Glomerular endothelial cell (primary cell): ENCODE measurements at regions not wholly inside any gene's neighbourhood (a gene's known extent, or its start where the extent isn't known, plus 50 kb on each side); places are given as distances from the start of the nearest gene placed in this dataset.

Experiments
- DNase-seq: peaks from one replicate; pipeline ENCODE4 v3.0.0-alpha.2; 2011; ENCODE audit warnings: low read depth, low spot score; ENCODE audit errors: extremely low read depth

DNA sequence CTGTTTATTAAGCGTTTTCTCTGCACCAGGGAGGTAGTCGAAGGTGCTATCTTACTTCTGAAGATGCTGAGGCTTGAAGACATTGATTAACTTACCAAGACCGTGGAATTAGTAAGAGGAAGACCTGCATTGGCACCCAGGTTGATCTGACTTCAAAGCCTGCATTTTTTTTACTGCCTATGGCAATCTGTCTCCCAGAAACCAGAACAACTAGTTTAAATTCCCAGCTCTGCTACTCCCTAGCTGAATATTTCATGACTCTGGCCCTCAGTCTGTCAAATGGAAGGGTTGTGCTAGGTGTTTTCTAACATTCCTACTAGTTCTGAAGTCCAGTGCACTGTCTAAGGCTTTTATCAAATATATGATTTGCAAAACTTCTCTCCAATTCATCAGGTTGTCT lies 52.0 kb upstream of the GRAMD1B start:
- DNase-seq = no peak

DNA sequence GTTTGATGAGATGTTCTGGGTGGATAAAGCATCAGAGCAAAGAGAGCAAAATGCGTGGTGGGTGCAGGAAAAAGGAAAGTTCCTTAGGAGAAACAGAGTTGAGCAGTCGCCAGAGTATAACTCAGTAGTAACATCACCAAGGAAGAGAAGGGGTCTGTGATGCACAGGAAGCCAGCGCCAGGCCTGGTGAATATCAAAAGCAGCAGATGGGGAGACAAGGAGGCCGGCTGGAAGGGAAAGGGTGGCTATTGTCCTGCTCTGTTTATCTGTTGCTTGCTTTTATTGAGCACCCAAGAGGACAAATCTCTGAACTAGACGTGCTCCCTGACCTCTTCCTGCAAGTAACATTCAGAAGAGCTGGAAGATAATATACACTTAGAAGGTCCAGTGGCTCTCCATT lies 52.7 kb upstream of the GRAMD1B start:
- no peak for DNase-seq

DNA sequence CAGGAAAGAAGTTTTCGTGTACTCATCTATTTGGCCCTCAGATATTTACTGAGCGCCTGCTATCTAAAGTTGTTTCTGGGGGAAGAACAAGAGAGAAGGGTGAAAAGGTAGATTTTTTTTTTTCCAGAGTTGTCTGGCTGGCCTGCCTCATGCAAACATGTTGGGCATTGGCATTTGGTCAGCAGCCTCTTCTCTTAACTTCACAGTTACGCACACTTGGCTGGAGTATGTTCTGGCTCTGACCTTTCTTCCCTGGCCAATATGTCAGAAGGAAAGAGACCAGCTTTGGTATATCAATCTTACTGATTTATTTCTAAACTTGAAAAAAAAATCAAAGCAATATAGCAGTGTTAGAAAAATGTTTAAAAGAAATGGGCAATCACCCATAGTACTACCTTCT lies 54.2 kb upstream of the GRAMD1B start:
- no peak for DNase-seq

GRCh38 chr11:123374622-123374968 lies 55.5 kb upstream of the GRAMD1B start:
- no peak for DNase-seq

DNA sequence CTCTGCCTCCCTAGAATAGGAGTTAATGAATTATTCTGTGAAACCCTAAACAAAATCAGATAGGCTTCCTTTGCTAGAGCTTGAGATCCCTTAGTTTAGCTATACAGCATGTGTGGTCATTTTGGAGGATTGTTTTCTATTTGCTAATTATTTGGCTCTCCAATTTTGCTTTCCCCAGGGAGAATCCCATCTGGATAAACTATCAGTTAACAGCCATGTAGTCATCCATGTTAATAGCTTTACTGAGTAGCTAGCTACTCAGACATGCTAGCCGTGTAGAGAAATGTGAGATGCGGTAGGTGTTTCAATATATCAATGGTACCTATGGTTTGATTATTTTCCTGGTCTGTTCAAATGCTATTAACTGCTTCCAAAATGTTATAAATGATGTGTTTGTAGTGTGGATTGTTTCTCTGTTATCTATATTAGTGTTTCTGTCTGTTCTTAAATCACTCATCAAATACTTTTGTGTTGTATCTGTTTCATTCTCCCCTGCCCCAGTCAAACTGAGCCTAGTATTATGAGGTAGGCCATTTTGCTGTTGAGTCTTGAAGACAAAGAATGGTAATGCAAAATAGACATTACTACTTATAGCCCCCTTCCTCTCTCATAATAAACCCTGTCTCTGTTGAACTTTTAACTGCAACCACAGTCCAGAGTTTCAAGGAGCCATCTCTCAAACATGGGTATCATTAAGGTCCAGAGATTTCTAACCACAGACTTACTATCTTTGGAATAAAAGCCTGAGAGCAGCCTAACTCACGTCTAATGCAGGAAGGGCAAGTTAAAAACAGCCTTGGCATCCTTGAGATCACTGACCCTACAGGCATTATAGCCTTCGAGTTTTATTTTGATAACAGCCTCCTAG lies 56.1 kb upstream of the GRAMD1B start:
- DNase-seq = no peak

DNA sequence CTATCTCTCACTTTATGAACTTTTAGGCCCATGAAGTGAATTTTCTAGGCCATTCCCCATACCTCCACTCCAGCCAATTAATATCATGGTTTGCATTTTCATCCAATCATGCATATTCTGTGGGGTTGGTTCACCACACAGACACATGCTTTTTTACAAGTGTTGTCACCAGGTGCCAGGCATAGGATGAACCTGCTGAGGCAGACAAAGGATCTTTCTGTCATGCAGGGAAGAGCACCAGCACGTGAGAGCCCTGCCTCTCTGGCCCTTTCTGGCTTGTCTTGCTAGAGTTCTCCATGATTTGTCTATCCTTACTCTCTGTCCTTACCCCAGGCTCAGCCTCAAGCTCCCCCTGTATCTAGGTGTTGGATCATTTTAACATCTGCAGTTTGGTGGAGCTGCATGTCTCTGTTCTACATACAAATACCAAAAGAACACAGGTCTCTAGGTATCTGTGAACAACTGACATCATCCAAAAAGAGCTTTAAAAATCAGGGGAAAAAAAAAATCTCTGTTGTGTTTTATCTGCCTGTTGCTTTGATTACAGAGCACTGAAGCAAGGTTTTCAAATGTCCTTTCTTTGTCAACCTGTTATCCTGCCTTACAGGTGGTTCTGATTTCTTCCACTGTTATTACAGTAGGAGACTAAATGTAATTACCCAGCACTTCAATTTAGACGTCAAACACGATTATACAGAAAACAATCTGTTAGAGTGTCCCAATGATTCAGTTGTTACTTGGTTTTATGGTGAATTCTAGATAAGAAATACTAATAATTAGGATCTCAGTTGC lies 58.4 kb upstream of the GRAMD1B start:
- DNase-seq = no peak

DNA sequence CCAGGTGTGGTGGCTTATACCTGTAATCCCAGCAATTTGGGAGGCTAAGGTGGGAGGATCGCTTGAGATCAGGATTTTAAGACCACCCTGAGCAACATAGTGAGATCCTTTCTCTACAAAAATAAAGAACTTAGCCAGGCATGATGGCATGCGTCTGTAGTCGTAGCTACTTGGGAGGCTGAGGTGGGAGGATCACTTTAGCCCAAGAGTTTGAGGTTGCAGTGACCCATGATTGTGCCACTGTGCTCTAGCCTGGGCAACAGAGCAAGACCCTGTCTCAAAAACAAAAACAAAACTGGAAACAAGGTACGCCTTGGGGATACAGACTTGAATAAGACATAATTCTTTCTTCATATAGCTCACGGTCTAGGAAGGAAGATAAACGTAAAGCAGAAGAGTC lies 63.1 kb upstream of the GRAMD1B start:
- no peak for DNase-seq

DNA sequence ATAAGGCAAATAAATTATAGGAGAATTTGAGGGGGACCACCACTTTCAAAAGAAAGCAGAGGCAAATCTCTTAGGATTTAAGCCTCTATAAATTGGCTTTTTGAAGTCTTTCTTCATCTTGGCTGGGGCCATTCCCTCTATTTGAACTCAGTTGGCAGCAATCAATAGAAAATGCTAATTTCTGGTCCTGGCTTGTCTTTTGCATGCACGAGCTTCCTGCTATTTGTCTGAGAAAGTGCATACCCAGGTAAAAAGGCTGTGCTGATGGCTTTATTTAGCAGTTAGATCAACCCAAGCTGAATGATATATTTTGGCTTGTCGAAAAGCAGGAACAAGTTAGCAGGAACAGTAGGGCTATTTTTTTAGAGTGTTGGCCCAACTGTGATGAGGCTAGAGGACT lies 64.1 kb upstream of the GRAMD1B start:
- DNase-seq = no peak

DNA sequence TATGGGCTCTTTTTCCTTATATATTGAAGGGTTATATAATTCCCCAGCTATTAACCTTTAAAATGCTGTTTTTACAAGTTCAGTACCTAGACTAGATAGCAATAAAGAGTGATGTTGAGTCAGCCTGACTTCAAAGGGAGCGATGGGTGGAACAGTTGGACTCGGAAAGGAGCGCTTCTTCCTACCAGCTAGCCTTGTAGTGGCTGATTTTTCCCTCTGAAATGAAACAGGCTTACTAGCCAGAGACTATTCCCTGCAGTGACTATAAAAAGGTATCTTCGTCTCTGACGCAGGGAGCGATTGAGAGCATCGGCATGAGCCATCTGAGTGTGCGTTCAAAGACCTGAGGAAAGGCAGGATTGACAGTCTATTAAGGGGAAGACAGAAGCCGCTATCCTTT lies 66.0 kb upstream of the GRAMD1B start:
- DNase-seq = no peak

DNA sequence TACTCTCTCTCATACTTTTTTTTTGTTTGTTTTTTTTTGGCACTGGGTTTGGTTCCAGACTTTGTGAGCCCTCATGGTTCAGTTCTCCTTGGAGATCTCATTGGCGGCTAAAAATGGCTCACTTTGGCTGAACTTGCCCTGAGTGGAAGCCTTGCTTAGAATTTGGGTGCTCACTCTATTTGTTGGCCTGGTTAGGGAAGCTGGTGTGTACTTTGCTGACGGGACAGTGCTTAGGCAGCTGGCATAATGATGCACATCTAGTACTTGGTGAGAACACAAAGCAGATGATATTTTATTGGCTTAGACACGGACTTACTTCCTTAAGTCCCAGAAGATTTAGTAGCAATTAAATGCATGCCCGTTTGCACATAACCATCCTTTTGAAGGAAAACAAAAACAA lies 66.5 kb upstream of the GRAMD1B start:
- no peak for DNase-seq

DNA sequence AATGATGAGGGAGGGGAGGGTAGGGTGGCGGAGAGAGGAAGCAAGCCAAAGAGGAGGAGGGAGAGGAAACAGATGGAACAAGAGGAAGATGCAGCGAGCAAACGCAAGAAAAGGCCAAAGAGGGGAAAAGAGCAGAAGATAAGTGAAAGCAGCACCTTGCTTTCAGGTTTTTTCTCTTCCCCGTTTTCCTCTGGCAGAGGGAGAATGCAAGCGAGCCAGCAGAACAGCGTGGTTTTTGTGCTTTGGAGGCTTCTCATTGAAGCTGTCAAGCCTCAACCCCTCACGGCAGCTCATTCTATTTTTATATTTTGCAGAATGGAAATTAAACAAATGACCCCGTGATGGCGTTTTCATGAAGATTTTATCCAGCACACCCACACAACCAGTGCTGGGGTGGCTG lies 67.1 kb upstream of the GRAMD1B start:
- DNase-seq = no peak

GRCh38 chr11:123362186-123362585 lies 67.9 kb upstream of the GRAMD1B start:
- DNase-seq = no peak

- no peak for DNase-seq
Observed at GRCh38 chr11:123361110-123361509, 69.0 kb upstream of the GRAMD1B start.

- DNase-seq = no peak
Observed at GRCh38 chr11:123360267-123360936, 69.7 kb upstream of the GRAMD1B start.

- no peak for DNase-seq
Observed at GRCh38 chr11:123357990-123358827, 71.9 kb upstream of the GRAMD1B start.

- no peak for DNase-seq
Observed at GRCh38 chr11:123357353-123357989, 72.6 kb upstream of the GRAMD1B start.

DNA sequence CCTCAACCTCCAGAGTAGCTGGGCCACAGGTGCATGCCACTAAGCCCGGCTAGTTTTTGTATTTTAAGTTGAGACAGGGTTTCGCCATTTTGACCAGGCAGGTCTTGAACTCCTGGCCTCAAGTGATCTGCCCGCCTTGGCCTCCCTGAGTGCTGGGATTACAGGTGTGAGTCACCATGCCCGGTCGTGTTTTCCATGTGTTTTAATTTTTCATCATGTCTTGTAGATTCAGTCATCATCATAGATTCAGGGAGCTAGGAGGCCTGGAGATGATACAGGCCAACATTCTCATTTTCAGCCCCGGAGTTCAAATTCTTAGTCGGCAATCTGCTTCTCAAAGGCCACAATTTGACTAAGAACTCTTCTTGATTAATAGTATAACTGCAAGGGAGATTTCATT lies 73.5 kb upstream of the GRAMD1B start:
- DNase-seq = no peak

GRCh38 chr11:123354371-123354975 lies 75.6 kb upstream of the GRAMD1B start:
- DNase-seq = no peak

GRCh38 chr11:123351375-123351774 lies 78.7 kb upstream of the GRAMD1B start:
- DNase-seq = no peak

DNA sequence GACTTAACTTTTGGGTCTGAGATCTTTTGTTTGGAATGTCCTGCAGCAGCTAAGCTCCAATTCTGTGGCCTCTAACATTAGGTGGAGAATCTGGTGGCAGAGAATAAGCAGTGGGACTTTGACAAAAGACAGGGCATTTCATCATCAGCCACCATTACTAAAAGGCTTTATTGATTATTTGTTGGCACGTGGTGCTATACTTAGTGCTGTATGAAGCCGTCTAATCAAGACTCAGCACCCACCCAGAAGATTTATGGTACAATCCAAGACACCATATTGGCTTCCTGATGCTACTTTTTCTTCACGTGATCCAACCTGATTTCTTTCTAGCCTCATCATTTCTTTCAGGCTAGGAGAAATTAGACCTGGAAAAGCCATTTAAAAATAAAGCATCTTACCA lies 80.7 kb upstream of the GRAMD1B start:
- no peak for DNase-seq
